HEK293 (cell line): ENCODE measurements at regions not wholly inside any gene's neighbourhood (a gene's known extent, or its start where the extent isn't known, plus 50 kb on each side); places are given as distances from the start of the nearest gene placed in this dataset.

ENCODE experiments used
- CTCF ChIA-PET: fragments of 350-600 bp; formaldehyde crosslinking; extraction: SDS; loops from one replicate; lab custom pipeline; 2021; ENCODE audit warnings: antibody characterized with exemption; lab: Yijun Ruan, JAX
- POLR2A ChIA-PET: fragments of 300-600 bp; formaldehyde crosslinking; extraction: SDS; loops from one replicate; lab custom pipeline; 2020; ENCODE audit warnings: antibody characterized with exemption, inconsistent platforms; lab: Yijun Ruan, JAX
- H3K27ac ChIP-seq: fragments of 200-500 bp; sonication (Bioruptor generic); 2 replicates; pipeline ENCODE4 v1.5.1; 2014; ENCODE audit warnings: low read depth, low read length, control low read depth, inconsistent platforms; ENCODE audit errors: extremely low read depth
- H3K36me3 ChIP-seq, 2 experiments: fragments of 200-500 bp in 1 of 2; sonication (Bioruptor generic) in 1 of 2; 1 replicate in 1 of 2; 2 replicates in 1 of 2; pipeline ENCODE4 v1.5.1; 2014 to 2017; ENCODE audit warnings: inconsistent platforms in 2 of 2, low read length in 2 of 2; ENCODE audit not compliant: control insufficient read depth in 2 of 2, insufficient read depth in 1 of 2
- H3K4me1 ChIP-seq: fragments of 200-500 bp; sonication (Bioruptor generic); 2 replicates; pipeline ENCODE4 v1.5.1; 2014; ENCODE audit warnings: mild to moderate bottlenecking, low read length, inconsistent platforms; ENCODE audit not compliant: control insufficient read depth, insufficient read depth
- H3K4me3 ChIP-seq: 2 replicates; pipeline ENCODE4 v1.5.1; 2011; ENCODE audit warnings: low read depth, mild to moderate bottlenecking, control low read depth, low read length, moderate library complexity
- H3K9me3 ChIP-seq: fragments of 200-500 bp; sonication (Bioruptor generic); 2 replicates; pipeline ENCODE4 v1.5.1; 2014; ENCODE audit warnings: low read depth, low read length, inconsistent platforms; ENCODE audit not compliant: control insufficient read depth, insufficient read depth
- IKZF3 ChIP-seq: fragments of 450-650 bp; IDR thresholded peaks from 2 replicates; pipeline ENCODE4 v1.5.0; 2018; ENCODE audit warnings: missing biosample characterization, mild to moderate bottlenecking, missing genetic modification characterization, moderate library complexity
- KLF7 ChIP-seq: fragments of 450-650 bp; formaldehyde crosslinking; IDR thresholded peaks from 2 replicates; pipeline ENCODE4 v1.5.1; 2016; ENCODE audit warnings: missing biosample characterization, missing genetic modification characterization, borderline replicate concordance
- OVOL3 ChIP-seq: fragments of 450-650 bp; formaldehyde crosslinking; IDR thresholded peaks from 2 replicates; pipeline ENCODE4 v1.5.1; 2016; ENCODE audit warnings: missing biosample characterization, missing genetic modification characterization
- PRDM1 ChIP-seq: fragments of 450-650 bp; formaldehyde crosslinking; IDR thresholded peaks from 2 replicates; pipeline ENCODE4; 2016; ENCODE audit warnings: missing biosample characterization, missing genetic modification characterization
- SCRT1 ChIP-seq: fragments of 450-650 bp; formaldehyde crosslinking; IDR thresholded peaks from 2 replicates; pipeline ENCODE4 v1.5.1; 2016; ENCODE audit warnings: missing biosample characterization, missing genetic modification characterization, borderline replicate concordance
- ZBTB1 ChIP-seq: fragments of 450-650 bp; formaldehyde crosslinking; IDR thresholded peaks from 2 replicates; pipeline ENCODE4 v1.5.1; 2016; ENCODE audit warnings: missing biosample characterization, missing genetic modification characterization
- ZBTB7A ChIP-seq: fragments of 450-650 bp; formaldehyde crosslinking; IDR thresholded peaks from 2 replicates; pipeline ENCODE4 v1.5.1; 2016; ENCODE audit warnings: low read depth, missing biosample characterization, missing genetic modification characterization
- ZEB2 ChIP-seq: fragments of 450-650 bp; formaldehyde crosslinking; IDR thresholded peaks from 2 replicates; pipeline ENCODE4 v1.5.1; 2016; ENCODE audit warnings: missing biosample characterization, missing genetic modification characterization
- ZIC2 ChIP-seq: fragments of 450-650 bp; formaldehyde crosslinking; IDR thresholded peaks from 2 replicates; pipeline ENCODE4 v1.5.1; 2016; ENCODE audit warnings: missing biosample characterization, missing genetic modification characterization
- ZNF174 ChIP-seq: fragments of 450-650 bp; formaldehyde crosslinking; IDR thresholded peaks from 2 replicates; pipeline ENCODE4 v1.5.0; 2017; ENCODE audit warnings: missing biosample characterization, mild to moderate bottlenecking, missing genetic modification characterization
- ZNF266 ChIP-seq: fragments of 450-650 bp; formaldehyde crosslinking; IDR thresholded peaks from 2 replicates; pipeline ENCODE4 v1.5.1; 2016; ENCODE audit warnings: missing biosample characterization, missing genetic modification characterization, low read depth
- ZNF274 ChIP-seq, 2 experiments: fragments of 200-500 bp in 1 of 2; fragments of 450-650 bp in 1 of 2; sonication (Bioruptor generic) in 1 of 2; formaldehyde crosslinking in 1 of 2; IDR thresholded peaks; 2 replicates each; pipeline versions ENCODE4 v1.5.1 to v1.6.1; 2014 to 2016; ENCODE audit warnings: borderline replicate concordance in 1 of 2, inconsistent platforms in 1 of 2, low read length in 1 of 2, missing biosample characterization in 1 of 2, missing genetic modification characterization in 1 of 2
- ZNF350 ChIP-seq: fragments of 450-650 bp; formaldehyde crosslinking; IDR thresholded peaks from 2 replicates; pipeline ENCODE4 v1.5.0; 2017; ENCODE audit warnings: missing biosample characterization, mild to moderate bottlenecking, missing genetic modification characterization
- ZNF391 ChIP-seq: fragments of 450-650 bp; formaldehyde crosslinking; IDR thresholded peaks from 2 replicates; pipeline ENCODE4 v1.5.1; 2016; ENCODE audit warnings: low read depth, missing biosample characterization, missing genetic modification characterization, borderline replicate concordance
- ZNF626 ChIP-seq: fragments of 450-650 bp; sonication (Bioruptor Pico); formaldehyde crosslinking; IDR thresholded peaks from 2 replicates; pipeline ENCODE4 v1.5.1; 2018; ENCODE audit warnings: missing biosample characterization, missing genetic modification characterization, inconsistent platforms
- ZNF76 ChIP-seq: fragments of 450-650 bp; formaldehyde crosslinking; IDR thresholded peaks from 2 replicates; pipeline ENCODE4; 2016; ENCODE audit warnings: low read depth, missing biosample characterization, missing genetic modification characterization, borderline replicate concordance
- ZNF785 ChIP-seq: fragments of 450-650 bp; formaldehyde crosslinking; IDR thresholded peaks from 2 replicates; pipeline ENCODE4 v1.5.1; 2016; ENCODE audit warnings: missing biosample characterization, missing genetic modification characterization
- ZNF843 ChIP-seq: fragments of 450-650 bp; formaldehyde crosslinking; IDR thresholded peaks from 2 replicates; pipeline ENCODE4 v1.5.1; 2016; ENCODE audit warnings: missing biosample characterization, missing genetic modification characterization
- TF ChIP-seq, protein P1 (sequence below): fragments of 450-650 bp; formaldehyde crosslinking; IDR thresholded peaks from 2 replicates; pipeline ENCODE4 v1.5.1; 2017; ENCODE audit warnings: missing biosample characterization, missing genetic modification characterization
- TF ChIP-seq, protein P2 (sequence below): fragments of 450-650 bp; formaldehyde crosslinking; IDR thresholded peaks from 2 replicates; pipeline ENCODE4 v1.5.1; 2016; ENCODE audit warnings: missing biosample characterization, missing genetic modification characterization
- TF ChIP-seq, protein P3 (sequence below): fragments of 450-650 bp; formaldehyde crosslinking; IDR thresholded peaks from 2 replicates; pipeline ENCODE4 v1.5.1; 2016; ENCODE audit warnings: missing biosample characterization, missing genetic modification characterization
- TF ChIP-seq, protein P4 (sequence below): fragments of 450-650 bp; formaldehyde crosslinking; IDR thresholded peaks from 2 replicates; pipeline ENCODE4 v1.5.1; 2016; ENCODE audit warnings: missing biosample characterization, missing genetic modification characterization

DNA sequence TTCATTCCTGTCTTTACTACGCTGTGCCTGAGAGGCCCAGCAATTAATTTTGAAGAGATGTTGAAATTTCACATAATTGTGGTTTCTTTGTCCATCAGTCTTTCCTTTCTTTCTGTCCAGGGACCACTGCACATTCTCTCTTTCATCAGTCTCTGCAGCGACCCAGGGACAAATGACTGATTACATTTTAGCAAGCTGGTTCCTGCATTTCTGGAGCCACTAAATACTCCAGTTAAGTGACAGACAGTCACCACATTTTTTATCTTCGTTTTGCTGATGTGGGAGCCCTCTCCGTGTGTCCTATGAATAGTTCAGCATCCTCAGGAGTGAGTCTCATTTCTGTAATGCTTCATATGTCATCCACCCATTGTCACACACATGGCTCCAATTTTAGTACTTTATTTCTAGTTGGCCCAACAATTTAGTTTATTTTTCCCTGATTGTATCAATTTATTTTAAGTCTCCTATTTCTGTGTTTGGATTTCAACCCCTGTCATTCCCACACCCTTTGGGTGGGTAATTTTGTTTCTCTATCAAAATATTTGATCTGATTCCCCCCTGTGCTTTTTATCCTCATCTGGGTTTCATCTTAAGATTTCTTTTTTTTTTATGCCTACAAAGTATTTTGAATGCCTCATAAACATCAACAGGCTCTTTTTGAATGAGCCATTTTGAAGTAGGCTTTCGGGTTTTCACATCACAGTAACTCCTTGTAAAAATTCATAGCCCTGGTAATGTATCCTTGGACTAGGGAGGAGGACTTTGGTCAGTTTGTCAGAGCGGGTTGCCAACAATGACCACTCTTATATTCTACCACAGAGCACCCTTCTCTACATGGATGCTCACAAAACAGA, 1196.5 kb downstream of the GALC start:
- POLR2A ChIA-PET, result no interaction called here
- H3K27ac ChIP-seq, result no peak overlapping the region
- no peaks in the 10 kb centered on the region for H3K4me1 ChIP-seq
- CTCF ChIA-PET, result no interaction called here
- no peak overlapping the region for H3K4me3 ChIP-seq
- no peaks in the 10 kb centered on the region for H3K36me3 ChIP-seq
- H3K9me3 ChIP-seq, result no peaks in the 10 kb centered on the region
- TF ChIP-seq, protein P1, sequence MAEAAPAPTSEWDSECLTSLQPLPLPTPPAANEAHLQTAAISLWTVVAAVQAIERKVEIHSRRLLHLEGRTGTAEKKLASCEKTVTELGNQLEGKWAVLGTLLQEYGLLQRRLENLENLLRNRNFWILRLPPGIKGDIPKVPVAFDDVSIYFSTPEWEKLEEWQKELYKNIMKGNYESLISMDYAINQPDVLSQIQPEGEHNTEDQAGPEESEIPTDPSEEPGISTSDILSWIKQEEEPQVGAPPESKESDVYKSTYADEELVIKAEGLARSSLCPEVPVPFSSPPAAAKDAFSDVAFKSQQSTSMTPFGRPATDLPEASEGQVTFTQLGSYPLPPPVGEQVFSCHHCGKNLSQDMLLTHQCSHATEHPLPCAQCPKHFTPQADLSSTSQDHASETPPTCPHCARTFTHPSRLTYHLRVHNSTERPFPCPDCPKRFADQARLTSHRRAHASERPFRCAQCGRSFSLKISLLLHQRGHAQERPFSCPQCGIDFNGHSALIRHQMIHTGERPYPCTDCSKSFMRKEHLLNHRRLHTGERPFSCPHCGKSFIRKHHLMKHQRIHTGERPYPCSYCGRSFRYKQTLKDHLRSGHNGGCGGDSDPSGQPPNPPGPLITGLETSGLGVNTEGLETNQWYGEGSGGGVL (tag by site-specific recombination), result no peak
- no peak for TF ChIP-seq ZNF843 (tag by site-specific recombination)
- TF ChIP-seq ZBTB7A, result no peak
- no peak for TF ChIP-seq ZEB2
- no peak for TF ChIP-seq IKZF3 (tag by site-specific recombination)
- TF ChIP-seq ZNF76, result no peak
- no peak for TF ChIP-seq ZNF266 (tag by site-specific recombination)
- no peak for TF ChIP-seq SCRT1 (tag by site-specific recombination)
- no peak for TF ChIP-seq ZBTB1 (tag by site-specific recombination)
- TF ChIP-seq, protein P2, sequence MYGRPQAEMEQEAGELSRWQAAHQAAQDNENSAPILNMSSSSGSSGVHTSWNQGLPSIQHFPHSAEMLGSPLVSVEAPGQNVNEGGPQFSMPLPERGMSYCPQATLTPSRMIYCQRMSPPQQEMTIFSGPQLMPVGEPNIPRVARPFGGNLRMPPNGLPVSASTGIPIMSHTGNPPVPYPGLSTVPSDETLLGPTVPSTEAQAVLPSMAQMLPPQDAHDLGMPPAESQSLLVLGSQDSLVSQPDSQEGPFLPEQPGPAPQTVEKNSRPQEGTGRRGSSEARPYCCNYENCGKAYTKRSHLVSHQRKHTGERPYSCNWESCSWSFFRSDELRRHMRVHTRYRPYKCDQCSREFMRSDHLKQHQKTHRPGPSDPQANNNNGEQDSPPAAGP (tag by site-specific recombination), result no peak
- TF ChIP-seq, all 188 proteins: peak for 0

DNA sequence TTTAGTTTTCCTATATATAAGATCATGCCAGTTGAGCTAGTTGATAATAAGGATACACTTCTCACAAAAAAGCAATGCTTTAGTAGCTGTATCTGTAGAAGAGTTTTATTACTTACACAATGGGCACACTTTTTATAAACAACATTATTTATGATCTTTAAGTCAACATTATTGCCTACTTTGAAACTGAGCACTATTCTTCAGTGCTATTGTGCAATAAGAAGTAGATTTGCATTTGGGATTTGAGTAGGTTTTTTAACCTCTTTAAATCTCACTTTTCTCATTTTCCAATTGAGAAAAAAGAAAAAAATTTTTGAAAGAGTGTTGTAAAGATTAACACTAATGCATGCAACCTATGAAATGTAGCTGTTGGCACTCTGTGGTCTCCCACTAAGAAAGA, 1198.3 kb downstream of the GALC start:
- Histone ChIP-seq H3K27ac (no peak overlapping the region), H3K4me3 (no peak overlapping the region), H3K4me1 (no peaks in the 10 kb centered on the region), H3K36me3 (no peaks in the 10 kb centered on the region), H3K9me3 (no peaks in the 10 kb centered on the region)
- POLR2A ChIA-PET, result no interaction called here
- TF ChIP-seq ZNF174 (tag by site-specific recombination) (no peak), OVOL3 (tag by site-specific recombination) (no peak), ZIC2 (no peak), ZNF350 (no peak), KLF7 (tag by site-specific recombination) (no peak), ZNF391 (no peak), PRDM1 (tag by site-specific recombination) (no peak), ZNF626 (tag by site-specific recombination) (no peak), ZNF274 (IDR thresholded peaks at IDR 0.05; ENCODE audit: low read length) (no peak), ZNF274 (tag by site-specific recombination; IDR thresholded peaks at IDR 0.05; ENCODE audit: borderline replicate concordance) (no peak), ZNF785 (no peak)
- TF ChIP-seq, protein P3, sequence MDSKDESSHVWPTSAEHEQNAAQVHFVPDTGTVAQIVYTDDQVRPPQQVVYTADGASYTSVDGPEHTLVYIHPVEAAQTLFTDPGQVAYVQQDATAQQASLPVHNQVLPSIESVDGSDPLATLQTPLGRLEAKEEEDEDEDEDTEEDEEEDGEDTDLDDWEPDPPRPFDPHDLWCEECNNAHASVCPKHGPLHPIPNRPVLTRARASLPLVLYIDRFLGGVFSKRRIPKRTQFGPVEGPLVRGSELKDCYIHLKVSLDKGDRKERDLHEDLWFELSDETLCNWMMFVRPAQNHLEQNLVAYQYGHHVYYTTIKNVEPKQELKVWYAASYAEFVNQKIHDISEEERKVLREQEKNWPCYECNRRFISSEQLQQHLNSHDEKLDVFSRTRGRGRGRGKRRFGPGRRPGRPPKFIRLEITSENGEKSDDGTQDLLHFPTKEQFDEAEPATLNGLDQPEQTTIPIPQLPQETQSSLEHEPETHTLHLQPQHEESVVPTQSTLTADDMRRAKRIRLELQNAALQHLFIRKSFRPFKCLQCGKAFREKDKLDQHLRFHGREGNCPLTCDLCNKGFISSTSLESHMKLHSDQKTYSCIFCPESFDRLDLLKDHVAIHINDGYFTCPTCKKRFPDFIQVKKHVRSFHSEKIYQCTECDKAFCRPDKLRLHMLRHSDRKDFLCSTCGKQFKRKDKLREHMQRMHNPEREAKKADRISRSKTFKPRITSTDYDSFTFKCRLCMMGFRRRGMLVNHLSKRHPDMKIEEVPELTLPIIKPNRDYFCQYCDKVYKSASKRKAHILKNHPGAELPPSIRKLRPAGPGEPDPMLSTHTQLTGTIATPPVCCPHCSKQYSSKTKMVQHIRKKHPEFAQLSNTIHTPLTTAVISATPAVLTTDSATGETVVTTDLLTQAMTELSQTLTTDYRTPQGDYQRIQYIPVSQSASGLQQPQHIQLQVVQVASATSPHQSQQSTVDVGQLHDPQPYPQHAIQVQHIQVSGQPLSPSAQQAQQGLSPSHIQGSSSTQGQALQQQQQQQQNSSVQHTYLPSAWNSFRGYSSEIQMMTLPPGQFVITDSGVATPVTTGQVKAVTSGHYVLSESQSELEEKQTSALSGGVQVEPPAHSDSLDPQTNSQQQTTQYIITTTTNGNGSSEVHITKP (tag by site-specific recombination), result no peak
- TF ChIP-seq, protein P4, sequence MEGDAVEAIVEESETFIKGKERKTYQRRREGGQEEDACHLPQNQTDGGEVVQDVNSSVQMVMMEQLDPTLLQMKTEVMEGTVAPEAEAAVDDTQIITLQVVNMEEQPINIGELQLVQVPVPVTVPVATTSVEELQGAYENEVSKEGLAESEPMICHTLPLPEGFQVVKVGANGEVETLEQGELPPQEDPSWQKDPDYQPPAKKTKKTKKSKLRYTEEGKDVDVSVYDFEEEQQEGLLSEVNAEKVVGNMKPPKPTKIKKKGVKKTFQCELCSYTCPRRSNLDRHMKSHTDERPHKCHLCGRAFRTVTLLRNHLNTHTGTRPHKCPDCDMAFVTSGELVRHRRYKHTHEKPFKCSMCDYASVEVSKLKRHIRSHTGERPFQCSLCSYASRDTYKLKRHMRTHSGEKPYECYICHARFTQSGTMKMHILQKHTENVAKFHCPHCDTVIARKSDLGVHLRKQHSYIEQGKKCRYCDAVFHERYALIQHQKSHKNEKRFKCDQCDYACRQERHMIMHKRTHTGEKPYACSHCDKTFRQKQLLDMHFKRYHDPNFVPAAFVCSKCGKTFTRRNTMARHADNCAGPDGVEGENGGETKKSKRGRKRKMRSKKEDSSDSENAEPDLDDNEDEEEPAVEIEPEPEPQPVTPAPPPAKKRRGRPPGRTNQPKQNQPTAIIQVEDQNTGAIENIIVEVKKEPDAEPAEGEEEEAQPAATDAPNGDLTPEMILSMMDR (tag by site-specific recombination), result no peak
- CTCF ChIA-PET, result no interaction called here
